ENCODE measurements at regions not wholly inside any gene's neighbourhood (a gene's known extent, or its start where the extent isn't known, plus 50 kb on each side); places are given as distances from the start of the nearest gene placed in this dataset.
"Not testable (repeated sequence)": the region's sequence is repeated elsewhere in the genome, so short reads cannot be mapped to it uniquely, and the experiment has no call there.

DNA sequence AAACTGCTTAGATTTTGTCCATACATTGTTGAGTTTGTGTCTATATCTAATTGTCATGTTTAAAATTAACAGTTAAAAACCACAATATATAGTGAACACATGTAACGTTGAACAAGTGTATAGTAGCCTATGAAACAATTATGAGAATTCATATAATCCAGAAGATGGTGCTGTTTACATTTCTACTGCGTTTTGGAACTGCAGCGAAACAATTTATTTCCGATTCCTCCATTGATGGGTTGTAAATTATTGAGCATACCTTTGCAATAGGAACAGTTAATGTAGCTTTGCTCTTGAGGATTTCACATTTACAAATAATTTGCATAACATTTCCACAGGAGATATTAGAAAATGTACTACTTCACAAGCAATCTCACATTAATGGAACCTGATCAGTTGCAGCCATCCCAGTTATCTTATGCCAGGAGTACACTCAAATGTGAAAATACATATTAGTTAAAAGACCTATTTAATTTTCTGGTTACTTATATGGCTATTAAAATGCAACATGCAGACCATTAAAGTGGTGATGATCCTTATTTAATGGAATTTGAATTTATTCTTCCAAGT is 411.8 kb downstream of the CDH10 start:
- no peak for DNase-seq (ENCODE audit: low spot score in 2 of 2)
- no peak overlapping the region for H3K4me3 Mint-ChIP-seq
- no peaks in the 10 kb centered on the region for H3K27me3 Mint-ChIP-seq

DNA sequence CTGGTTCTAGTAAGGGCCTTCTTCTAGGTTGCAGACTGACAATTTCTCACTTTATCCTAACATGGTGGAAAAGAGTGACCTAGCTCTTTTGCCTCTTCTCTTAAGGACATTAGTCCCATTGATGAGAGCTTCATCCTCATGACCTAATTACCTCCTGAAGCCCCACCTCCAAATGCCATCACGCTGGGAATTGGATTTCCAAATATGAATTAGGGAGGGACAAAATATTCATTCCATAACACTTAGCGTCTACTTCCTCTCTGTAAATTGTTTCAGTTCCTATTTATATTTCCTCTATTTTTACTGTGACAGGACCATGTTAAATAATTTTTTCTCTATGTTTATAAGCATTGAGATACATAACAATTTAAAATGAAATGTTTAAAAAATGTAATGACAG is 408.8 kb downstream of the CDH10 start:
- H3K27me3 Mint-ChIP-seq, result no peaks in the 10 kb centered on the region
- no peak for ATAC-seq (ENCODE audit: low read depth)

More for the DNA sequence above, 411.8 kb downstream of the CDH10 start:
- Mint-ChIP-seq H3K36me3 (no peaks in the 10 kb centered on the region), H3K9me3 (no peaks in the 10 kb centered on the region), H3K4me1 (no peaks in the 10 kb centered on the region), H3K27ac (no peak overlapping the region)
- ATAC-seq (ENCODE audit: low read depth), result no peak

DNA sequence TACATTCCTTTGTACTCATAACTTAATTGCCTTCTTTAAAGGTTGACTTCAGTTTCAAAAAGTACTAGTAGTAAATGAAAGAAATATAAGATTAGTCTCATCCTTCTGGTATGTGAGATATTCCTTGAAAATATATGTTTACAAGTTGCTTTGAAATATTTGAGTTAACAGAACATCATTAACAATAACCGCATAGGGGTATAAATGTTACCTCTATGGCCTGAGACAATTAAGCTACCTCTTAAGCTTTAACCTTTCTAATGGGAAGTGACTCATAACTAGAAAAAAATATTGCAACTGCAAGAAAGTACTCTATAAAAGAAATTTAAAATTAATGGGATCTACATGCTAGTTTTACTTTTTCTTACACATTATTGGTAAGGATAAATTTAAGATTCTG is 399.0 kb downstream of the CDH10 start:
- no peaks in the 10 kb centered on the region for H3K4me1 Mint-ChIP-seq
- H3K4me3 Mint-ChIP-seq, result no peak overlapping the region
- no peaks in the 10 kb centered on the region for H3K36me3 Mint-ChIP-seq
- H3K9me3 Mint-ChIP-seq, result peaks cover 7% of the 10 kb centered on the region
- no peaks in the 10 kb centered on the region for H3K27me3 Mint-ChIP-seq
- H3K27ac Mint-ChIP-seq, result no peak overlapping the region
- DNase-seq (ENCODE audit: low spot score in 2 of 2) (no peak), ATAC-seq (ENCODE audit: low read depth) (no peak)

More for the DNA sequence above, 408.8 kb downstream of the CDH10 start:
- Mint-ChIP-seq H3K36me3 (no peaks in the 10 kb centered on the region), H3K4me3 (no peak overlapping the region), H3K4me1 (no peaks in the 10 kb centered on the region), H3K27ac (no peak overlapping the region), H3K9me3 (no peaks in the 10 kb centered on the region)
- DNase-seq (ENCODE audit: low spot score in 2 of 2), result no peak

DNA sequence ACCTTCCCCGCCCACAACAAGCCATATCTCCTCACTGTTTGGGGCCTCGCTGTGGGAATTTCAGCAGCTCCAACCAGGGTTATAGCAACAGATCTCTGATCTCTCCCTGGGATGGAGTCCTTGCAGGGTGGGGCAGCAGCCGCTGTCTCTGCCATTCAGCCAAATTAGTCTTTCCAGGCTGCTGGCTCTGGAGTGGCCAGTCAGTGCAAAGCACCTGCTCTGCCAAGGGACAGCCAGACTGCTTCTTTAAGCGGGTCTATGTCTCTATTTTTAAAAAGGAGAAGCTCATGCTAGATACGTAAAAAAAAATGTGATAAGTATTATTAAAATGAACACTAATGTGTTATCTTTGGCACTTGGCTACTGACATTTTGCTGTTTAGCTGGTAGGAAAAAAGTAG is 380.2 kb downstream of the CDH10 start:
- H3K36me3 Mint-ChIP-seq, result no peaks in the 10 kb centered on the region
- no peak overlapping the region for H3K4me3 Mint-ChIP-seq
- ATAC-seq (ENCODE audit: low read depth) (no peak), DNase-seq (ENCODE audit: low spot score in 2 of 2) (no peak)
- H3K27ac Mint-ChIP-seq, result no peak overlapping the region
- no peaks in the 10 kb centered on the region for H3K9me3 Mint-ChIP-seq
- no peaks in the 10 kb centered on the region for H3K4me1 Mint-ChIP-seq
- no peaks in the 10 kb centered on the region for H3K27me3 Mint-ChIP-seq

DNA sequence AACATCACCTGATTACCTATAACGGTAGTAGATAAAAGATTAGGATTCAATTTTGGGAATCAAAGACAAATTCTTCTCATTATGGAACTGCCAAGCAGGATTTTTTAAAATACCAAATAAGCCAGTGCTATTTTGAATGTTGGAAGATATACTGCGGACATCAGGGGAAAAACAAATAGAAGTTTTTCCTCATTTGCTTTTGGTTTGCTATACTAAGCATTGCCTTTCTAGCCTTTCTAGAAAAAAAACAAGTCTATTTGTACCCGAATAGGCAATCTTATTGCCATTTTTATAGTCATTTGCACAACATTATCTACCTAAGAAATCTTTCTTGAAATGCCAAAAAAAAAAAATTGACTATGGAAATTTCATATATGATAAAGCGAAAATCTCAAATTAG is 379.5 kb downstream of the CDH10 start:
- Mint-ChIP-seq H3K27me3 (no peaks in the 10 kb centered on the region), H3K4me3 (no peak overlapping the region), H3K4me1 (no peaks in the 10 kb centered on the region), H3K27ac (no peak overlapping the region), H3K9me3 (no peaks in the 10 kb centered on the region), H3K36me3 (no peaks in the 10 kb centered on the region)
- no peak for ATAC-seq (ENCODE audit: low read depth)
- DNase-seq (ENCODE audit: low spot score in 2 of 2), result no peak

DNA sequence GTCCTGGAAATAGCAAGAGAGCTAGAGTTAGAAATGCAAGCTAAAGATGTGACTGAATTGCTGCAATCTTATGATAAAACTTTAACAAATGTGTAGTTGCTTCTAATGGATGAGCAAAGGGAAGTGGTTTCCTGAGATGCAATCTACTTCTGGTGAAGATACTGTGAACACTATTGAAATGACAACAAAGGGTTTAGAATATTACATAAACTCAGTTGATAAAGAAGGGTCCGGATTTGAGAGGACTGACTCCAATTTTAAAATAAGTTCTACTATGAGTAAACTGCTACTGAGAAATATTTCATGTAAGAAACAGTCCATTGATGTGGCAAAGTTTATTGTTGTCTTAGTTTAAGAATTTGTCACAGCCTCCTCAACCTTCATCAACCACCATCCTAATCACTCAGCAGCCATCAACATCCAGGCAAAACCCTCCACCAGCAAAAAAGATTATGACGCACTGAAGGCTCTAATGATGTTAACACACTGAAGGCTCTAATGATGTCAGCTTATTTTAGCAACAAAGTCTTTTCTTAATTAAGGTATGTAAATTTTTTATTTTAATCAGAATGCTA is 376.2 kb downstream of the CDH10 start:
- no peak for ATAC-seq (ENCODE audit: low read depth)
- H3K4me3 Mint-ChIP-seq, result no peak overlapping the region
- H3K27ac Mint-ChIP-seq, result no peak overlapping the region
- H3K9me3 Mint-ChIP-seq, result no peaks in the 10 kb centered on the region
- H3K27me3 Mint-ChIP-seq, result no peaks in the 10 kb centered on the region
- H3K4me1 Mint-ChIP-seq, result no peaks in the 10 kb centered on the region
- DNase-seq (ENCODE audit: low spot score in 2 of 2), result no peak
- no peaks in the 10 kb centered on the region for H3K36me3 Mint-ChIP-seq

DNA sequence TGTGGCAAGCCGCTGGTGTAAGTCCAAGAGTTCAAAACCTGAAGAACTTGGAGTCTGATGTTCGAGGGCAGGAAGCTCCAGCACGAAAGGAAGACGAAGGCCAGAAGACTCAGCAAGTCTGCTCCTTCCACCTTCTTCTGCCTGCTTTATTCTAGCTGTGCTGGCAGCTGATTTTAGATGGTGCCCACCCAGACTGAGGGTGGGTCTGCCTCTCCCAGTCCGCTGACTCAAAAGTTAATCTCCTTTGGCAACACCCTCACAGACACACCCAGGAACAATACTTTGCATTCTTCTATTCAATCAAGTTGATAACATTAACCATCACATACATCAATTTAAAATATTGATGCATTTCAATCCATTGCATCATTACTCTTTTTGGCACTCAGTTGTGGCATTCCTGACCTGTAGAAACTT is 373.1 kb downstream of the CDH10 start:
- ATAC-seq (ENCODE audit: low read depth); H3K4me3 Mint-ChIP-seq; H3K27me3 Mint-ChIP-seq; DNase-seq (ENCODE audit: low spot score in 2 of 2); H3K36me3 Mint-ChIP-seq; H3K4me1 Mint-ChIP-seq; H3K9me3 Mint-ChIP-seq; H3K27ac Mint-ChIP-seq: not testable (repeated sequence)

DNA sequence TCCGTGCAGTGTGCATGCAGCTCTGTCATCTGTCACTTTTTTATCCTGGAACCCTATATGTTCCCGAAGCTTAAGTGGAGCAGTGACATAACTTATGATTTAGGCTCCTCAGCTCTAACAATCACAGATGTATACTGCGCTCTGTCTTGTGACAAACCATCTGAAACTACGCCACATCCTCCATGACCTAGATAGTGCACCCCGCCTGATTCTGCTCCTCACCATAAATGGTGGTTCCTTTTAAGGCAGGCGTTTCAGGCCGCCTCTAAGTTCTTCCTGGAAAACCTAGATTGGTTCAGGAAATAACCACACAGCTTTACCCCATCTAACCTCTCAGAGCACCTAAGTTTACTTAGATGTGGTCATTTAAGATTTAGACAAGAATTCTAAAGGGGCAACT is 372.0 kb downstream of the CDH10 start:
- no peak overlapping the region for H3K27ac Mint-ChIP-seq
- ATAC-seq (ENCODE audit: low read depth), result no peak
- H3K27me3 Mint-ChIP-seq, result no peaks in the 10 kb centered on the region
- no peaks in the 10 kb centered on the region for H3K36me3 Mint-ChIP-seq
- peaks cover 2% of the 10 kb centered on the region for H3K9me3 Mint-ChIP-seq
- DNase-seq (ENCODE audit: low spot score in 2 of 2), result no peak
- H3K4me1 Mint-ChIP-seq, result no peaks in the 10 kb centered on the region
- no peak overlapping the region for H3K4me3 Mint-ChIP-seq

DNA sequence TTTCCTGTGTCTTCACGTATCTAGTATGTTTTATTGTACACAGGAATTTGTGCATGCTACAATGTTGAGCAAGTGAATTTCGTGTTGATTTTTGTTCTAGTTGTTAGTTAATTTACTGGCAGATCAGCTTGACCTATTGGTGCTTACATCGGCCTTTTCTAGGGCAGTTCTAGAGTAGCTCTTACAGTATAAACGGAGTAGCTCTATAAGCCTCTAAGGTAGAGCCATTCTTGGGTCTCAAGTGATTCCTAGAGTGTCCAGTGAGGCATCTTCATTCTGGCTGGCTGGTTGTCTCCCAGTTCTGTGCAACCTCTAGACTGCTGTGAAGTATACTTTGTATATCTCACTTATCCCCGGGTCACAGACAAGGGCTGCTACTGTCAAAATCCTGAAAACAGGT is 364.6 kb downstream of the CDH10 start:
- Mint-ChIP-seq H3K27ac (no peak overlapping the region), H3K36me3 (no peaks in the 10 kb centered on the region), H3K9me3 (peaks cover 4% of the 10 kb centered on the region), H3K4me3 (no peak overlapping the region), H3K4me1 (no peaks in the 10 kb centered on the region), H3K27me3 (no peaks in the 10 kb centered on the region)
- DNase-seq (ENCODE audit: low spot score in 2 of 2), result no peak
- ATAC-seq (ENCODE audit: low read depth), result no peak

DNA sequence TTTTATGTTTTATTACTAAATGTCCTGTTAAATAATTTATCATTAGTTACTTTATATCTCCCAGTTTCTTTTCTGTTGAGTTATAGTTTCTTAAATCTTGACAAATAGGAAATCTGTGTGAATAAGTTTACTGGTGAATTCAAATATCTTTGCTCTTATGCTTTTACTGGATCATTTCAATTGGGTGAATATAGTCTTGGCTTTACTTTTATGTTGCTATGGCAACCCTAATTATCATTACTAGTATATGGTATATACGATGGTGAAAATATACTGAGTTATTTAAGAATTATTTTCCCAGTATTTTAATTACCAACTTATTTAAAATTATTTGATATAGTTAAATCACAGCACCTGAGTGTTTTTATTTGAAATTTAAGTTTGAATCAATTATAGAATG is 363.0 kb downstream of the CDH10 start:
- H3K9me3 Mint-ChIP-seq, result peaks cover 7% of the 10 kb centered on the region
- DNase-seq (ENCODE audit: low spot score in 2 of 2), result no peak
- H3K27ac Mint-ChIP-seq, result no peak overlapping the region
- no peaks in the 10 kb centered on the region for H3K4me1 Mint-ChIP-seq
- H3K36me3 Mint-ChIP-seq, result no peaks in the 10 kb centered on the region
- H3K4me3 Mint-ChIP-seq, result no peak overlapping the region
- no peak for ATAC-seq (ENCODE audit: low read depth)
- no peaks in the 10 kb centered on the region for H3K27me3 Mint-ChIP-seq

DNA sequence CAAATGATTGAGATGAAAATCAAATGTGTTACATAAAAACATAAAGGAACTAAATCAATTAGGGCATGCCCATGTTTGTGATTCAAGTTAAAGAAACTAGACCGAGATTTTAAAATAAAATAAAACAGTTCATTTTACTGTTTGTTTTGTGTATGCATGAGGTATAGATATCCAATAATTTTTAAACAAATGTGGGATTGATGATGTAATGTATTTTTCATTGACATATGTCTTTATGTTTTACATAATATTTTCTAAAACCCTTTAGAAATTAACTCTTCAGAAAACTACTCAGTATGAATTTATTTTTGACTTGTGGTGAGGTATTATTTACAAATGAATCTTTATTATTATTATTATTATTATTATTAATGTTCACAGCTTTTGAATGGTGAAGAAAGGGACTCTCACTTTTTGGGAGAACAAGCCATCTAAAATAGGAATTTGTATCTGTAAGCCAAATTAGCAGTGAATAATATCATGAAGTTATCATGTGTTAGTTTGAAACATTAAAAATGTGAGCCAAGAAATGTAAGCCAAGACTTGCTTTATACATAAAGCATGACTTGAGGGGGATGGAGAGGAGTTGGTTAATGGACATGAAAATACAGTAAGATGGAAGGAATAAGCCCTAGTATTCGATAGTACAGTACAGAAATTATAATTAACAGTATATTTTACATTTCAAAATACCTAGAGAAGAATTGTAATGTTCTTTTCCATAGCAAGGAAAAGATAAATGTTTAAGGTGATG is 355.0 kb downstream of the CDH10 start:
- Mint-ChIP-seq H3K27ac (no peak overlapping the region), H3K9me3 (peaks cover 7% of the 10 kb centered on the region), H3K27me3 (no peaks in the 10 kb centered on the region), H3K4me3 (no peak overlapping the region), H3K36me3 (no peaks in the 10 kb centered on the region), H3K4me1 (no peaks in the 10 kb centered on the region)
- ATAC-seq (ENCODE audit: low read depth), result no peak
- DNase-seq (ENCODE audit: low spot score in 2 of 2), result no peak

DNA sequence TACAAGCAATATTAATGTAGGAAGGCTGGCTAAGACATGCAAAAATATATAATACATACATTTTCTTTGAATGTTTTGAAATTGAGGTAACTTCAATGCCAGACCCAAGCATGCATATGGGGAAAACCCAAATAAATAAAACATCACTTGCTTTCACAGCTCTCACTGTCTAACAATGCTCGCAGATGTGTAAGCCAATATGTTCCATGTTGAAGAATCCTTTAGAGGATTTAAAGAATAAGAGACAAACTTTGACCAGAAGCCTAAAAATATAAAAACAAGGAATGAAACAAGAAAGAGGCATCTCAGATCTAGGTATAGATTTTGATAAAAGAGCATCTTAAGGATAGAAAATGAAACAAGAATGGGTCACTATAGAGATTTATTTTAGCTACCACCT is 354.2 kb downstream of the CDH10 start:
- Mint-ChIP-seq H3K9me3 (peaks cover 4% of the 10 kb centered on the region), H3K27me3 (no peaks in the 10 kb centered on the region), H3K36me3 (no peaks in the 10 kb centered on the region), H3K4me3 (no peak overlapping the region), H3K27ac (no peak overlapping the region), H3K4me1 (no peaks in the 10 kb centered on the region)
- no peak for DNase-seq (ENCODE audit: low spot score in 2 of 2)
- no peak for ATAC-seq (ENCODE audit: low read depth)

DNA sequence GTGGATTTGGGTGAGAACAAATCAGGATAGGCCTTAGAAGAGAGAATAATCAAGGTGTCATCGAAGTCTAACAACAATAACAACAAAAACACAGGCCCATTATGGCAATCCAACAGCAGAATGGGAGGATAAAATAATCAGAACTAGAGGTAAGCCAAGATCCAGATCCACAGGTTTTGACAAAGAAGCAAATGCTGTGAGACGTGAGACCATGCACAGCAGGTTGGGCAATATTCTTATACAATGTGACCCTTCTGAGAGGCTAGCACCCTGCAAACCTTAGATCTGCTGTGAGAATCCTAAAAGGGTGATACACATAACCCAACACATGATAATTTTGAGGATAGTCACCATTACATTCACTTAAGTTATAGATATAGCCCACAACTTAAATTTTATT is 352.9 kb downstream of the CDH10 start:
- H3K9me3 Mint-ChIP-seq, result peaks cover 7% of the 10 kb centered on the region
- H3K36me3 Mint-ChIP-seq, result no peaks in the 10 kb centered on the region
- no peak overlapping the region for H3K27ac Mint-ChIP-seq
- no peaks in the 10 kb centered on the region for H3K27me3 Mint-ChIP-seq
- ATAC-seq (ENCODE audit: low read depth) (no peak), DNase-seq (ENCODE audit: low spot score in 2 of 2) (no peak)
- H3K4me3 Mint-ChIP-seq, result no peak overlapping the region
- no peaks in the 10 kb centered on the region for H3K4me1 Mint-ChIP-seq

DNA sequence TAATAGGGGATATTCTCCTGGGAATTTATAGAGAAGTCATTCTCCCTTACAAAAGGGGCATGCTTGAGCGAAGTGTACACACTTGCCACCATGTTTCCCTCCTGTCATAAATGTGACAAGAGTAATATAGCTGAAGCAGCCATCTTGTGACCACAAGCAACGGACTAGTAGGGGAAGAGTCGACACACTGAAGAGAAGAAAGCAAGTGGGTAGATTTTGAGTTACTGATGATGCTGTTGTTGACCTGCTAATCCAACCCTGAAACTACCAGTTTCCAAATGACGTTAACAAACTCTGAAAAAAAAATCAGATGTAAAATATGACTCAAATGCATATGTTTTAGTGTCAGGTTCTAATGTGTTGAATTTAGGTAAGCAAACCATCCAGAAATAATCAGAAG is 350.4 kb downstream of the CDH10 start:
- DNase-seq (ENCODE audit: low spot score in 2 of 2), result no peak
- no peak for ATAC-seq (ENCODE audit: low read depth)
- no peak overlapping the region for H3K27ac Mint-ChIP-seq
- H3K27me3 Mint-ChIP-seq, result no peaks in the 10 kb centered on the region
- peaks cover 9% of the 10 kb centered on the region for H3K9me3 Mint-ChIP-seq
- H3K4me3 Mint-ChIP-seq, result no peak overlapping the region
- H3K4me1 Mint-ChIP-seq, result no peaks in the 10 kb centered on the region
- no peaks in the 10 kb centered on the region for H3K36me3 Mint-ChIP-seq

DNA sequence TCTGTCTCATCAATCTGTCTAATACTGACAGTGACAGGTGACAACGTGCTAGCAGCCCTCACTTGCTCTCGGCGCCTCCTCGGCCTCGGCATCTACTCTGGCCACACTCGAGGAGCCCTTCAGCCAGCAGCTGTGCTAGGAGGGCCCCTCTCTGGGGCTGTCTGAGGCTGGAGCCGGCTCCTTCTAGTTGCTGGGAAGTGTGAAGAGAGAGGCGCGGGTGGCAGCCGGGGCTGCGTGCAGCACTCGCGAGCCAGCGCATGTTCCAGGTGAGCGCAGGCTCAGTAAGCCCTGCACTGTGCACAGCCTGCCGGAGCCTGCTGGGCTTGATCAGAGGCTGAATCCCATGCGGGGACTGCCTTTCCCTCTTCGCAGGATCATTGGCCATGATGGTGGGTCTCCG is 330.7 kb downstream of the CDH10 start:
- no peak overlapping the region for H3K27ac Mint-ChIP-seq
- DNase-seq (ENCODE audit: low spot score in 2 of 2) (no peak), ATAC-seq (ENCODE audit: low read depth) (no peak)
- no peak overlapping the region for H3K4me3 Mint-ChIP-seq
- no peaks in the 10 kb centered on the region for H3K4me1 Mint-ChIP-seq
- peaks cover 12% of the 10 kb centered on the region for H3K9me3 Mint-ChIP-seq
- H3K27me3 Mint-ChIP-seq, result no peaks in the 10 kb centered on the region
- peaks cover 2% of the 10 kb centered on the region for H3K36me3 Mint-ChIP-seq

Measured in memory B cell (primary cell).